ENCODE measurements at regions not wholly inside any gene's neighbourhood (a gene's known extent, or its start where the extent isn't known, plus 50 kb on each side); places are given as distances from the start of the nearest gene placed in this dataset.

- TF ChIP-seq CTCF (conservative IDR thresholded peaks at IDR 0.05) (no peak), EZH2 (IDR thresholded peaks at IDR 0.05; ENCODE audit: low read depth) (no peak)
These were observed 141.6 kb downstream of the TRIM27 start for GRCh38 chr6:28782113-28782673.

All from PC-9 (cell line).